ENCODE measurements at regions not wholly inside any gene's neighbourhood (a gene's known extent, or its start where the extent isn't known, plus 50 kb on each side); places are given as distances from the start of the nearest gene placed in this dataset.

- H3K27ac Mint-ChIP-seq: peak overlapping the region; percentile 90 to 94
- no peaks in the 10 kb centered on the region for H3K9me3 Mint-ChIP-seq
- H3K4me3 Mint-ChIP-seq: peak overlapping the region; percentile 45 to 46
- H3K4me1 Mint-ChIP-seq: peaks cover 97% of the 10 kb centered on the region
- ATAC-seq: peak; percentile 73
- no peaks in the 10 kb centered on the region for H3K27me3 Mint-ChIP-seq
- peak in 1 of 2 donors; percentile 52 for DNase-seq
These were observed 184.4 kb upstream of the KLF14 start for GRCh38 chr7:130918129-130919052.

GRCh38 chr7:130919316-130920103 lies 185.5 kb upstream of the KLF14 start:
- peak overlapping the region; percentile 43 to 48 for H3K4me3 Mint-ChIP-seq
- ATAC-seq (peak; percentile 24), DNase-seq (no peak)
- H3K9me3 Mint-ChIP-seq: no peaks in the 10 kb centered on the region
- H3K27me3 Mint-ChIP-seq: no peaks in the 10 kb centered on the region
- peaks cover 95% of the 10 kb centered on the region for H3K4me1 Mint-ChIP-seq
- H3K27ac Mint-ChIP-seq: peak overlapping the region; percentile 90 to 94

- peak overlapping the region; percentile 7 to 38 for H3K4me3 Mint-ChIP-seq
- no peaks in the 10 kb centered on the region for H3K9me3 Mint-ChIP-seq
- no peaks in the 10 kb centered on the region for H3K27me3 Mint-ChIP-seq
- DNase-seq: peak in 1 of 2 donors; percentile 7
- no peak for ATAC-seq
- peaks cover 95% of the 10 kb centered on the region for H3K4me1 Mint-ChIP-seq
- H3K27ac Mint-ChIP-seq: peak overlapping the region; percentile 78 to 94
These were observed 186.1 kb upstream of the KLF14 start for GRCh38 chr7:130920122-130920521.

GRCh38 chr7:130921391-130922180 lies 187.6 kb upstream of the KLF14 start:
- peak overlapping the region in 1 of 2 donors; percentile 72 for H3K27ac Mint-ChIP-seq
- H3K27me3 Mint-ChIP-seq: no peaks in the 10 kb centered on the region
- DNase-seq: peak in 1 of 2 donors; percentile 8
- H3K4me1 Mint-ChIP-seq: peaks cover 95% of the 10 kb centered on the region
- ATAC-seq: no peak
- no peaks in the 10 kb centered on the region for H3K9me3 Mint-ChIP-seq
- H3K4me3 Mint-ChIP-seq: no peak overlapping the region

- H3K27ac Mint-ChIP-seq: peak overlapping the region; percentile 81 to 90
These were observed 188.5 kb upstream of the KLF14 start for GRCh38 chr7:130922206-130923112.

GRCh38 chr7:130923365-130923764 lies 189.4 kb upstream of the KLF14 start:
- Mint-ChIP-seq H3K27me3 (no peaks in the 10 kb centered on the region), H3K9me3 (no peaks in the 10 kb centered on the region), H3K27ac (peak overlapping the region in 1 of 2 donors; percentile 81), H3K4me1 (peaks cover 95% of the 10 kb centered on the region), H3K4me3 (peak overlapping the region in 1 of 2 donors; percentile 26)
- ATAC-seq (no peak), DNase-seq (no peak)

More at GRCh38 chr7:130922206-130923112, 188.5 kb upstream of the KLF14 start:
- no peak for ATAC-seq
- Mint-ChIP-seq H3K4me1 (peaks cover 95% of the 10 kb centered on the region), H3K9me3 (no peaks in the 10 kb centered on the region), H3K4me3 (peak overlapping the region in 1 of 2 donors; percentile 26), H3K27me3 (no peaks in the 10 kb centered on the region)
- DNase-seq: peak in 1 of 2 donors; percentile 4

GRCh38 chr7:130923930-130924329 lies 189.9 kb upstream of the KLF14 start:
- H3K27me3 Mint-ChIP-seq: no peaks in the 10 kb centered on the region
- peaks cover 93% of the 10 kb centered on the region for H3K4me1 Mint-ChIP-seq
- no peak for DNase-seq
- peak overlapping the region in 1 of 2 donors; percentile 26 for H3K4me3 Mint-ChIP-seq
- ATAC-seq: no peak
- no peaks in the 10 kb centered on the region for H3K9me3 Mint-ChIP-seq
- H3K27ac Mint-ChIP-seq: peak overlapping the region; percentile 40 to 93

- H3K4me3 Mint-ChIP-seq: peak overlapping the region; percentile 28 to 65
- no peaks in the 10 kb centered on the region for H3K9me3 Mint-ChIP-seq
- peaks cover 90% of the 10 kb centered on the region for H3K4me1 Mint-ChIP-seq
- DNase-seq (no peak), ATAC-seq (no peak)
- H3K27me3 Mint-ChIP-seq: no peaks in the 10 kb centered on the region
- peak overlapping the region; percentile 21 to 61 for H3K27ac Mint-ChIP-seq
These were observed 191.3 kb upstream of the KLF14 start for GRCh38 chr7:130925136-130925794.

- ATAC-seq (no peak), DNase-seq (no peak)
- H3K27ac Mint-ChIP-seq: peak overlapping the region; percentile 61 to 69
- H3K4me3 Mint-ChIP-seq: peak overlapping the region in 1 of 2 donors; percentile 28
- H3K9me3 Mint-ChIP-seq: no peaks in the 10 kb centered on the region
- peaks cover 90% of the 10 kb centered on the region for H3K4me1 Mint-ChIP-seq
- H3K27me3 Mint-ChIP-seq: no peaks in the 10 kb centered on the region
These were observed 192.1 kb upstream of the KLF14 start for GRCh38 chr7:130926001-130926691.

GRCh38 chr7:130927062-130927461 lies 193.1 kb upstream of the KLF14 start:
- no peaks in the 10 kb centered on the region for H3K9me3 Mint-ChIP-seq
- ATAC-seq: no peak

GRCh38 chr7:130927564-130927963 lies 193.6 kb upstream of the KLF14 start:
- Mint-ChIP-seq H3K9me3 (no peaks in the 10 kb centered on the region), H3K4me1 (peaks cover 93% of the 10 kb centered on the region), H3K27me3 (no peaks in the 10 kb centered on the region), H3K27ac (peak overlapping the region; percentile 84 to 90), H3K4me3 (peak overlapping the region in 1 of 2 donors; percentile 41)
- ATAC-seq: no peak
- DNase-seq: no peak

More at GRCh38 chr7:130927062-130927461, 193.1 kb upstream of the KLF14 start:
- Mint-ChIP-seq H3K27ac (peak overlapping the region; percentile 15 to 84), H3K4me1 (peaks cover 92% of the 10 kb centered on the region), H3K4me3 (peak overlapping the region; percentile 27 to 30), H3K27me3 (no peaks in the 10 kb centered on the region)
- DNase-seq: no peak

- Mint-ChIP-seq H3K27ac (peak overlapping the region; percentile 77 to 95), H3K9me3 (no peaks in the 10 kb centered on the region), H3K4me1 (peaks cover 93% of the 10 kb centered on the region), H3K27me3 (no peaks in the 10 kb centered on the region), H3K4me3 (peak overlapping the region in 1 of 2 donors; percentile 40)
- ATAC-seq (peak; percentile 34), DNase-seq (no peak)
These were observed 196.1 kb upstream of the KLF14 start for GRCh38 chr7:130929896-130930659.

GRCh38 chr7:130930681-130931080 lies 196.7 kb upstream of the KLF14 start:
- ATAC-seq (no peak), DNase-seq (no peak)
- Mint-ChIP-seq H3K9me3 (no peaks in the 10 kb centered on the region), H3K27ac (peak overlapping the region; percentile 77 to 95), H3K27me3 (no peaks in the 10 kb centered on the region), H3K4me3 (peak overlapping the region in 1 of 2 donors; percentile 40), H3K4me1 (peaks cover 93% of the 10 kb centered on the region)
